ENCODE measurements at regions not wholly inside any gene's neighbourhood (a gene's known extent, or its start where the extent isn't known, plus 50 kb on each side); places are given as distances from the start of the nearest gene placed in this dataset.

GRCh38 chr5:92906798-92907376 lies 674.1 kb downstream of the NR2F1-AS1 start:
- POLR2A ChIA-PET = no interaction called here
- DNase-seq (ENCODE audit: low read depth, low spot score) = no peak
- TF ChIP-seq CTCF (IDR thresholded peaks at IDR 0.05; ENCODE audit: insufficient read depth, low read length, missing control alignments) = no peak
- CTCF ChIA-PET = no interaction called here
- no peak overlapping the region for H3K4me3 ChIP-seq (ENCODE audit: low read depth, low read length)

GRCh38 chr5:92904021-92904420 lies 677.0 kb downstream of the NR2F1-AS1 start:
- no peak for TF ChIP-seq CTCF (IDR thresholded peaks at IDR 0.05; ENCODE audit: insufficient read depth, low read length, missing control alignments)
- ChIA-PET CTCF (no interaction called here), POLR2A (no interaction called here)
- H3K4me3 ChIP-seq (ENCODE audit: low read depth, low read length) = no peak overlapping the region
- no peak for DNase-seq (ENCODE audit: low read depth, low spot score)

GRCh38 chr5:92899611-92900010 lies 681.4 kb downstream of the NR2F1-AS1 start:
- no peak for TF ChIP-seq CTCF (IDR thresholded peaks at IDR 0.05; ENCODE audit: insufficient read depth, low read length, missing control alignments)
- H3K4me3 ChIP-seq (ENCODE audit: low read depth, low read length) = no peak overlapping the region
- CTCF ChIA-PET = interaction anchor here (3.2 kb wide), 1 partner anchor 10 kb away, joined by 16 read pairs; no protein-coding TSS in a partner anchor
- DNase-seq (ENCODE audit: low read depth, low spot score) = no peak
- POLR2A ChIA-PET = no interaction called here

GRCh38 chr5:92896722-92897121 lies 684.3 kb downstream of the NR2F1-AS1 start:
- POLR2A ChIA-PET = no interaction called here
- CTCF ChIA-PET = interaction anchor here (1.6 kb wide), 1 partner anchor 18 kb away, joined by 3 read pairs; no protein-coding TSS in a partner anchor
- no peak for DNase-seq (ENCODE audit: low read depth, low spot score)
- H3K4me3 ChIP-seq (ENCODE audit: low read depth, low read length) = no peak overlapping the region
- no peak for TF ChIP-seq CTCF (IDR thresholded peaks at IDR 0.05; ENCODE audit: insufficient read depth, low read length, missing control alignments)

- no peak overlapping the region for H3K4me3 ChIP-seq (ENCODE audit: low read depth, low read length)
- DNase-seq (ENCODE audit: low read depth, low spot score) = no peak
- ChIA-PET CTCF (interaction anchor here (1.4 kb wide), 1 partner anchor 15 kb away, joined by 3 read pairs; no protein-coding TSS in a partner anchor), POLR2A (no interaction called here)
- TF ChIP-seq CTCF (IDR thresholded peaks at IDR 0.05; ENCODE audit: insufficient read depth, low read length, missing control alignments) = no peak
Measured at GRCh38 chr5:92890841-92891244, 690.2 kb downstream of the NR2F1-AS1 start.

- CTCF ChIA-PET = interaction anchor here (2.0 kb wide), 1 partner anchor 20 kb away, joined by 5 read pairs; no protein-coding TSS in a partner anchor
Measured at GRCh38 chr5:92889140-92889539, 691.9 kb downstream of the NR2F1-AS1 start.

More at GRCh38 chr5:92889140-92889539, 691.9 kb downstream of the NR2F1-AS1 start:
- DNase-seq (ENCODE audit: low read depth, low spot score) = no peak
- no peak overlapping the region for H3K4me3 ChIP-seq (ENCODE audit: low read depth, low read length)
- POLR2A ChIA-PET = no interaction called here
- no peak for TF ChIP-seq CTCF (IDR thresholded peaks at IDR 0.05; ENCODE audit: insufficient read depth, low read length, missing control alignments)

Measured in AG04449 (cell line).